PC-3 (cell line): ENCODE measurements at regions not wholly inside any gene's neighbourhood (a gene's known extent, or its start where the extent isn't known, plus 50 kb on each side); places are given as distances from the start of the nearest gene placed in this dataset.

Experiments
- ATAC-seq: fragments of 200-7000 bp; cut with Tn5 transposase; 2 replicates; pipeline ENCODE4 v1.9.1; 2020; ENCODE audit warnings: mild to moderate bottlenecking, moderate library complexity
- BruUV-seq: library from RNA; stranded (reverse); fragments of 400-500 nt; replicated peaks from 2 replicates; lab custom pipeline; 2021; lab: Mats Ljungman, UMichigan
- CTCF ChIA-PET: fragments of 300-600 bp; sonication (Branson Sonifier 250); formaldehyde crosslinking; loops from one replicate; lab custom pipeline; 2022; ENCODE audit warnings: antibody characterized with exemption; lab: Charles Lee
- POLR2A ChIA-PET: fragments of 300-600 bp; sonication (Branson Sonifier 250); formaldehyde crosslinking; loops from one replicate; lab custom pipeline; 2022; ENCODE audit warnings: antibody characterized with exemption; ENCODE audit not compliant: unreplicated experiment; lab: Charles Lee
- DNase-seq: peaks from one replicate; pipeline ENCODE4 v3.0.0-alpha.2; 2015
- H2AFZ ChIP-seq: fragments of 300-600 bp; sonication (generic); 2 replicates; pipeline ENCODE4 v1.6.0; 2016; ENCODE audit warnings: antibody characterized with exemption, low read length
- H3F3A ChIP-seq: fragments of 300-600 bp; sonication (generic); one replicate; pipeline ENCODE4 v1.6.0; 2017; ENCODE audit warnings: antibody characterized with exemption, low read length, control low read depth, mild to moderate bottlenecking; ENCODE audit not compliant: unreplicated experiment
- H3K27ac ChIP-seq: fragments of 300-600 bp; sonication (generic); 2 replicates; pipeline ENCODE4 v1.5.1; 2016; ENCODE audit warnings: mild to moderate bottlenecking, low read length
- H3K27me3 ChIP-seq: fragments of 300-600 bp; sonication (generic); 2 replicates; pipeline ENCODE4 v1.6.1; 2016; ENCODE audit warnings: low read length, mixed read lengths
- H3K36me3 ChIP-seq: fragments of 300-600 bp; sonication (generic); 2 replicates; pipeline ENCODE4 v1.6.1; 2016; ENCODE audit warnings: low read depth, mixed run types, low read length, mixed read lengths
- H3K4me1 ChIP-seq: fragments of 300-600 bp; sonication (generic); 2 replicates; pipeline ENCODE4 v1.5.1; 2016; ENCODE audit warnings: low read length; ENCODE audit not compliant: insufficient read depth
- H3K4me2 ChIP-seq: fragments of 300-600 bp; sonication (generic); 2 replicates; pipeline ENCODE4 v1.6.0; 2016; ENCODE audit warnings: low read length
- H3K4me3 ChIP-seq: fragments of 300-600 bp; sonication (generic); 2 replicates; pipeline ENCODE4 v1.5.1; 2016; ENCODE audit warnings: mild to moderate bottlenecking, low read length, mixed read lengths
- H3K79me2 ChIP-seq: fragments of 300-600 bp; sonication (generic); 2 replicates; pipeline ENCODE4 v1.6.1; 2017; ENCODE audit warnings: low read length, mixed read lengths
- H3K9ac ChIP-seq: fragments of 300-600 bp; sonication (generic); 2 replicates; pipeline ENCODE4 v1.6.0; 2016; ENCODE audit warnings: mild to moderate bottlenecking, low read length
- H3K9me2 ChIP-seq: fragments of 300-600 bp; sonication (generic); replicated peaks from 2 replicates; pipeline ENCODE4 v1.6.1; 2016; ENCODE audit warnings: mixed run types, low read length, mixed read lengths
- H3K9me3 ChIP-seq: fragments of 300-600 bp; sonication (generic); 2 replicates; pipeline ENCODE4 v1.6.1; 2016; ENCODE audit warnings: low read length, mixed read lengths
- H4K20me1 ChIP-seq: fragments of 300-600 bp; sonication (generic); 2 replicates; pipeline ENCODE4 v1.6.1; 2016; ENCODE audit warnings: low read length, mixed read lengths
- EZH2 ChIP-seq: fragments of 300-600 bp; sonication (generic); IDR thresholded peaks from one replicate; pipeline ENCODE4 v1.6.1; 2017; ENCODE audit warnings: antibody characterized with exemption, mild to moderate bottlenecking, low read length; ENCODE audit not compliant: unreplicated experiment
- EZH2phosphoT487 ChIP-seq: fragments of 300-600 bp; sonication (generic); IDR thresholded peaks from 2 replicates; pipeline ENCODE4 v1.6.1; 2018; ENCODE audit warnings: mild to moderate bottlenecking, antibody characterized with exemption, low read length, borderline replicate concordance
- intact Hi-C: fragments of 100-400 bp; cut with micrococcal nuclease; formaldehyde crosslinking; loops from 2 replicates; pipeline ENCODE4 v1.9.0; 2023
- TF ChIP-seq, protein P1 (sequence below): fragments of 300-600 bp; sonication (generic); conservative IDR thresholded peaks from 2 replicates; pipeline ENCODE4 v1.5.1; 2017; ENCODE audit warnings: antibody characterized with exemption, low read depth, mild to moderate bottlenecking, low read length

DNA sequence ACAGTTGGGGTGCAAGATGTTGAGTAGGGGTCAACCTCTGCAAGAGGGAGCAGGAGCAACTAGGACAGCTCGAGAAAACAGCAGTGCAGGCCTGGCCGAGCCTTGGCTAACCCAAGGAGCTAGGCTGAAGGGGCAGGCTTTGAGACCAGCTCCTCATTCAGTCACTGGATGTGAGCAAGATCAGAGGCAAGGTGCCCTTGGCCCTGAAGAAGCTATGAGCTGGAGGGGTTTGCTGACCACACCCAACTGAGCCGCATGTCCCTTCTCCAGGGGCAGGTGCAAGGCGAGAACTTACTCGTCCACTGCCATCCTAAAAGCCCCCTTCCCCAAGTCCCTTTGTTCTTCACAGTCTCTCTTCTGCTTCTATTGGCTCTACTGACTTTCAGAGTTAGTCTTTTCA is 126.1 kb upstream of the UBL3 start:
- no peaks in the 10 kb centered on the region for H3K9me3 ChIP-seq
- H3K9ac ChIP-seq: no peak overlapping the region
- DNase-seq (no peak), ATAC-seq (no peak)
- intact Hi-C loops: no loop called here
- no peak overlapping the region for H2AFZ ChIP-seq
- no peaks in the 10 kb centered on the region for H3K27me3 ChIP-seq
- H3K4me1 ChIP-seq: no peaks in the 10 kb centered on the region
- TF ChIP-seq, protein P1, sequence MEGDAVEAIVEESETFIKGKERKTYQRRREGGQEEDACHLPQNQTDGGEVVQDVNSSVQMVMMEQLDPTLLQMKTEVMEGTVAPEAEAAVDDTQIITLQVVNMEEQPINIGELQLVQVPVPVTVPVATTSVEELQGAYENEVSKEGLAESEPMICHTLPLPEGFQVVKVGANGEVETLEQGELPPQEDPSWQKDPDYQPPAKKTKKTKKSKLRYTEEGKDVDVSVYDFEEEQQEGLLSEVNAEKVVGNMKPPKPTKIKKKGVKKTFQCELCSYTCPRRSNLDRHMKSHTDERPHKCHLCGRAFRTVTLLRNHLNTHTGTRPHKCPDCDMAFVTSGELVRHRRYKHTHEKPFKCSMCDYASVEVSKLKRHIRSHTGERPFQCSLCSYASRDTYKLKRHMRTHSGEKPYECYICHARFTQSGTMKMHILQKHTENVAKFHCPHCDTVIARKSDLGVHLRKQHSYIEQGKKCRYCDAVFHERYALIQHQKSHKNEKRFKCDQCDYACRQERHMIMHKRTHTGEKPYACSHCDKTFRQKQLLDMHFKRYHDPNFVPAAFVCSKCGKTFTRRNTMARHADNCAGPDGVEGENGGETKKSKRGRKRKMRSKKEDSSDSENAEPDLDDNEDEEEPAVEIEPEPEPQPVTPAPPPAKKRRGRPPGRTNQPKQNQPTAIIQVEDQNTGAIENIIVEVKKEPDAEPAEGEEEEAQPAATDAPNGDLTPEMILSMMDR: no peak
- no peak for TF ChIP-seq EZH2
- no peaks in the 10 kb centered on the region for H3K79me2 ChIP-seq
- H3K4me3 ChIP-seq: no peak overlapping the region
- H3K9me2 ChIP-seq: no peaks in the 10 kb centered on the region
- H3K27ac ChIP-seq: no peak overlapping the region
- POLR2A ChIA-PET: no interaction called here
- CTCF ChIA-PET: no interaction called here
- no peaks in the 10 kb centered on the region for H3F3A ChIP-seq
- no peak overlapping the region for H3K4me2 ChIP-seq
- no peaks in the 10 kb centered on the region for H4K20me1 ChIP-seq
- BruUV-seq: no TSS peak
- H3K36me3 ChIP-seq: no peaks in the 10 kb centered on the region

DNA sequence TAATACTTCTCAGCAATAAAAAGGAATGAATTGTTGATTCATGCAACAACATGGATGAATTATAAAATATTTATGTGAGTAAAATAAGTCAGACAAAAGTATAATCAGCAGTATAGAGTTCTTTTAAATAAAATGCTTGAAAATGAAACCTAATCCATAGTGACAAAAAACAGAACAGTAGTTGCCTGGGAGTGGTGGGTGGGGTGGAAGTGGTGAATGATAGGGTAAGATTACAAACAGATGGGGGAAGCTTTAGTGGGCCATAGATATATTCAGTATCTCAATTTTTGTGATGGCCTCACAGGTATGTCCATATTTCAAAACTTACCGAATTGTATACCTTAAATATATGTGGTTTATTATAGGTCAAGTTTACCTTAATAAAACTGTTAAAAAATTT is 124.9 kb upstream of the UBL3 start:
- H3K9me2 ChIP-seq: no peaks in the 10 kb centered on the region
- ATAC-seq: no peak
- ChIA-PET CTCF (no interaction called here), POLR2A (no interaction called here)
- TF ChIP-seq, protein P1: no peak
- TF ChIP-seq EZH2: no peak
- TF ChIP-seq EZH2phosphoT487: no peak
- H2AFZ ChIP-seq: no peak overlapping the region
- H4K20me1 ChIP-seq: no peaks in the 10 kb centered on the region
- H3K36me3 ChIP-seq: no peaks in the 10 kb centered on the region
- no peaks in the 10 kb centered on the region for H3K4me1 ChIP-seq
- no peak overlapping the region for H3K9ac ChIP-seq
- H3K79me2 ChIP-seq: no peaks in the 10 kb centered on the region
- no peak overlapping the region for H3K4me2 ChIP-seq
- no peak overlapping the region for H3K4me3 ChIP-seq
- no peaks in the 10 kb centered on the region for H3K27me3 ChIP-seq
- H3K9me3 ChIP-seq: no peaks in the 10 kb centered on the region
- intact Hi-C loops: no loop called here
- DNase-seq: no peak
- no peak overlapping the region for H3K27ac ChIP-seq
- BruUV-seq: no TSS peak
- H3F3A ChIP-seq: no peaks in the 10 kb centered on the region

DNA sequence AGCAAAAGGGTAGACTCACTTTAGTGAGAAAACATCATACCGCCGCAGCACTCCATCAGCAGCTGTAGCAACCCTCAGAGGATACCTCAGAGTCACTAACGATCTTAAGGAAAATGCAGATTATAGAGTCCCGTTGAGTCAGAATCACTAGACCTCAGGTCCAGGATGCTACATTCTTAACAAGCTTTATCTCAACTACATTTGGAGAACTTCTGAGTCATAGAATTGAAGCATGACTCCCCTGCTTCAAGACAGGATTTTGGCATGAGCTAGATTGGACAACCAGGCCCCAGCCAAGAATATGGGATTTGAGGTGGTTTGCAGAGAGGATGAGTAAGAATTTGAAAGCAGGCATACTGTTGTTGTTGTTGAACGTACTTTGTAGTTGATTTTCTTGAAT is 118.9 kb upstream of the UBL3 start:
- peak; percentile 74 for DNase-seq
- ChIA-PET POLR2A (interaction anchor here (0.6 kb wide), 1 partner anchor 108 kb away, joined by 3 read pairs; no protein-coding TSS in a partner anchor), CTCF (no interaction called here)
- ATAC-seq: peak; percentile 68
- H3F3A ChIP-seq: no peaks in the 10 kb centered on the region
- no peak for TF ChIP-seq EZH2
- no peak for TF ChIP-seq EZH2phosphoT487
- TF ChIP-seq, protein P1: no peak
- H3K4me2 ChIP-seq: no peak overlapping the region
- H3K27ac ChIP-seq: peak overlapping the region; percentile 45; the same call in 1 of the 2 replicates
- H2AFZ ChIP-seq: no peak overlapping the region
- no peaks in the 10 kb centered on the region for H3K79me2 ChIP-seq
- no peaks in the 10 kb centered on the region for H3K9me2 ChIP-seq
- no peaks in the 10 kb centered on the region for H3K36me3 ChIP-seq
- H3K4me1 ChIP-seq: peaks cover 7% of the 10 kb centered on the region; the same call in 1 of the 2 replicates
- H4K20me1 ChIP-seq: no peaks in the 10 kb centered on the region
- no peaks in the 10 kb centered on the region for H3K27me3 ChIP-seq
- no peaks in the 10 kb centered on the region for H3K9me3 ChIP-seq
- BruUV-seq: no TSS peak
- intact Hi-C loops: no loop called here
- H3K4me3 ChIP-seq: no peak overlapping the region
- H3K9ac ChIP-seq: no peak overlapping the region
